Epithelial cell of esophagus (primary cell): ENCODE measurements at regions not wholly inside any gene's neighbourhood (a gene's known extent, or its start where the extent isn't known, plus 50 kb on each side); places are given as distances from the start of the nearest gene placed in this dataset.

ENCODE experiments used
- DNase-seq: peaks from one replicate; pipeline ENCODE4 v3.0.0; 2010; ENCODE audit warnings: low read depth
- H3K4me3 ChIP-seq: 2 replicates; pipeline ENCODE4 v1.5.1; 2011; ENCODE audit warnings: mild to moderate bottlenecking, low read length, control low read depth
- TF ChIP-seq, protein P1 (sequence below): IDR thresholded peaks from 2 replicates; pipeline ENCODE4 v1.5.1; 2011; ENCODE audit warnings: low read depth, mild to moderate bottlenecking, low read length, control low read depth, inconsistent platforms; ENCODE audit not compliant: insufficient read depth; ENCODE audit errors: missing control alignments

DNA sequence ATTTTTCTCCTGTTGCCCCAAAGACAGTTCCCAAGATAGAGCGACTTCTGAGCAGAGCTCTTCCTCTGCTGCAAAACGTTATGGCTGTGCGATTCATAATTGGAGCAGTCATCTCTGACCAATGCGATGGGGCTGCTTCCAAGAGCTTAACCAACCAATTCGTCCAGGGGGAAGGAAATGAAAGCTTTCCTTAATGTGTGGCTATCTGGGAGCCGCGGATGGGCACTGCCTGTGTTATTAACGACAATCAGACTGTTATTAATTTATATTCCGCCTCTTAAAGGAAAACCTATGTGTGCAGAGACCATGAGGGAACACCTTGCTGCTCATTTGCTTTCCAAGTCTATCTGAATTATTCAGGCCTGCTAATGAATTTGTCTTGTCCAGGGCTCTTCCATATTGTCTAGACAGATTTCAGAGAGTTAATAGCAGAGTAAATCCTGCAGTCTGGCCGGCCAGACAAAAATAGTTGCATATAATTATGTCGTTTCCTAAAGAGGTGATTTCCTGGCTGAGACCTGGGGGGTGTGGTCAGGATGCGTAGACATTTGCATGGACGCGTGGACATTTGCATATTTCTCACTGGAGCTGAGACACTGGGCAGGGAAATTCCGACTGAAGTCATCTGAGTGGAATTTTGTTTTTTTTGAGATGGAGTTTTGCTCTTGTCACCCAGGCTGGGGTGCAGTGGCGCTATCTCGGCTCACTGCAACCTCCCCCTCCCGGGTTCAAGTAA lies 135.4 kb downstream of the HMX1 start:
- H3K4me3 ChIP-seq, result no peak overlapping the region
- no peak for DNase-seq
- TF ChIP-seq, protein P1, sequence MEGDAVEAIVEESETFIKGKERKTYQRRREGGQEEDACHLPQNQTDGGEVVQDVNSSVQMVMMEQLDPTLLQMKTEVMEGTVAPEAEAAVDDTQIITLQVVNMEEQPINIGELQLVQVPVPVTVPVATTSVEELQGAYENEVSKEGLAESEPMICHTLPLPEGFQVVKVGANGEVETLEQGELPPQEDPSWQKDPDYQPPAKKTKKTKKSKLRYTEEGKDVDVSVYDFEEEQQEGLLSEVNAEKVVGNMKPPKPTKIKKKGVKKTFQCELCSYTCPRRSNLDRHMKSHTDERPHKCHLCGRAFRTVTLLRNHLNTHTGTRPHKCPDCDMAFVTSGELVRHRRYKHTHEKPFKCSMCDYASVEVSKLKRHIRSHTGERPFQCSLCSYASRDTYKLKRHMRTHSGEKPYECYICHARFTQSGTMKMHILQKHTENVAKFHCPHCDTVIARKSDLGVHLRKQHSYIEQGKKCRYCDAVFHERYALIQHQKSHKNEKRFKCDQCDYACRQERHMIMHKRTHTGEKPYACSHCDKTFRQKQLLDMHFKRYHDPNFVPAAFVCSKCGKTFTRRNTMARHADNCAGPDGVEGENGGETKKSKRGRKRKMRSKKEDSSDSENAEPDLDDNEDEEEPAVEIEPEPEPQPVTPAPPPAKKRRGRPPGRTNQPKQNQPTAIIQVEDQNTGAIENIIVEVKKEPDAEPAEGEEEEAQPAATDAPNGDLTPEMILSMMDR, result no peak

DNA sequence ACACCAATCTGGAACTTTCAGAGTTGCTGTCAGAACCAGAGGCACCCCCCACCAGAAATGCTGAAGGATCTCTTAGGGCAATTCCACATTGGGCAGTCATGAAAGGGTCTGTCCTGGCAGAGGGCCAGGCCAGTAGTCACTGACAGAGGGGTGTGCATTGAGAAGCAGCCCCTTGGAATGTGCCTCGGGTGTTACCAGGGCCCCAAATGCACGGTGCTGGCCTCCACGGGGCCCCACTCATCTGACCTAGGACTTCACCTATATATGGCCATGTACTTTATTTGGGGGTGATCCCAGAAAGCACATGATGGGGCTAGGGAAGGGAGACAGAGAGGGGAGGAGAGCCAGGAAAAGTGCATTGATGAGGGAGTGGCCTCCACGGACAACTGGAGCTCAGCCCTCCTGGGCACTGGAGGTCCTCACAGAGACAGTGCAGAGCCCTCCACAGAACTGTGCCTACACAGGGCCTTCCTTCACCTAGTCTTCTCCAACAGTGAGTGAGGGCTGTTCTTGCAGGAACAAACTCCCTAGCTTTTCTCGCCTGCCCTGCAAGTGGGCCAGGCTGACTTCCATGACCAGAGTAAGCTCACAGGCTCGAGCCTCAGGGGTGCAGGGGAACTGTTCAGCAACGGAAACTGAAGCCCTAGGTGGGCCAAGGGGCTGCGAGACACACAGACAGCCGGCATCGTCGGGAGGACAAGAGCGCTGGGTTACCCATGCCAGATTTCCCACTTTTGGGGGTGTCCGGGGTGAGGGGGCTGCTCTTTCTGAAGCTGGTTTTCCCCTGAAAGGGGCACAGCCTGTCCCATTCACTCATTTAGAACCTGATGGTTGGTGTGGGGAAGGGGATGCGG lies 136.2 kb downstream of the HMX1 start:
- TF ChIP-seq, protein P1, result no peak
- no peak overlapping the region for H3K4me3 ChIP-seq
- DNase-seq, result no peak

DNA sequence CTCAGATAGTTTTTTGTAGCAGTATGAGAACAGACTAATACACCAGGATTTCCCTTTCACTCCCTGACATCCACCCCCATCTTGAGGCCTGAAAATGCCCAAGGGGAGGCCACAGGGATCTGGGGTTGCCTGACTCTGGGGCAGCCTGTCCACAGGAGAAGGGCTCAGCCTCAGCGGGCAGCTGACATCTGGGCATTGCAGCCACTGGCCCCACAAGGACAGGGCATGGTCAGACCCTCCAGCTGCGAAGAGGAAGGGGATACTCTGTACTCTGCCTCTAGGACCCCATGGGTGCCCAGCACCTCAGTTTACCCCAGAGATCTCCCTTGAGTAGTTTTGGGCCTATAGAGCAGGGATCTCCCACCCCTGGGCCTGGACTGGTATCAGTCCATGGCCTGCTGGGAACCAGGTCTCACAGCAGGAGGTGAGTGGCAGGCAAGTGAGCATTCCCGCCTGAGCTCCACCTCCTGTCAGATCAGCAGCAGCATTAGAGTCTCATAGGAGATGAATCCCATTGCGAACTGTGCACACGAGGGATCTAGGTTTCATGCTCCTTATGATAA lies 138.9 kb downstream of the HMX1 start:
- TF ChIP-seq, protein P1, result no peak
- DNase-seq, result no peak
- H3K4me3 ChIP-seq, result no peak overlapping the region

DNA sequence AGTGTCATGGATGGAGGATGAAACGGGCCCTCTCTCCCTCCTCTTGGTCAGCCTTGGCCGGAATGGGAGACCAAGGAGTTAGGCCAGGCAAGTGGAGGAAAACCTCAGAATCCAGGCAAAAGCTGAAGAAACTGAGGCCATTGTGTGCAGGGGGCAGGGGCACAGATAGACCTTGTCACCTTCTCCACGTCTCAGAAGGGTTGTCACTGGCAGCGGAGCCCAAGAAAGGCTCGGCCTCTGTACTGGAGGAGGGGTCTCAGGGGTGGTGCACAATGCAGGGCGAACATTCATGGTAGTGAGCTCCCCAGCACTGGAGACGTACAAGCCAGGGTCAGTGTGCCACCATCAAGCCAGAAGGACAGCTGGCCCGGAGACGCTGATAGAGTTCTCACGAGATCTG lies 139.5 kb downstream of the CPZ start:
- DNase-seq, result no peak
- TF ChIP-seq, protein P1, result no peak
- no peak overlapping the region for H3K4me3 ChIP-seq

DNA sequence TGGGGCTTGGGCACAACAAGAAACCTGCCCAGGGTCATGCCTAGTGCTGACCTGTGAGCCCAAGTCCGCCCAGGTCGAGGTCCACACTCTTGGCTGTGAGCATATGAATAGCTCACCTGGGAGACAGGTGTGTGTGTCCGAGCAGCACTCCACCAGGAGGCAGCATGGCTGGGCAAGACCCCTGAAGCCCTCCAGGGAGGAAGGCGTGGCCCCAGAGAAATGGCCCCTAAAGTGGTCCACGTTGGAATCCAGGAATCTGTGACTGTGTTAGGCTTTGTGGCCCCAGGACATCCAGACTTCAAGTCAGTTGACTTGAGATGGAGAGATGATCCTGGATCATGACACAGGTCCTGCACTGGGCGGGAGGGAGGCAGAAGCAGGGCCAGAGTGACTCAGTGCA lies 138.8 kb downstream of the CPZ start:
- no peak overlapping the region for H3K4me3 ChIP-seq
- TF ChIP-seq, protein P1, result no peak
- no peak for DNase-seq

DNA sequence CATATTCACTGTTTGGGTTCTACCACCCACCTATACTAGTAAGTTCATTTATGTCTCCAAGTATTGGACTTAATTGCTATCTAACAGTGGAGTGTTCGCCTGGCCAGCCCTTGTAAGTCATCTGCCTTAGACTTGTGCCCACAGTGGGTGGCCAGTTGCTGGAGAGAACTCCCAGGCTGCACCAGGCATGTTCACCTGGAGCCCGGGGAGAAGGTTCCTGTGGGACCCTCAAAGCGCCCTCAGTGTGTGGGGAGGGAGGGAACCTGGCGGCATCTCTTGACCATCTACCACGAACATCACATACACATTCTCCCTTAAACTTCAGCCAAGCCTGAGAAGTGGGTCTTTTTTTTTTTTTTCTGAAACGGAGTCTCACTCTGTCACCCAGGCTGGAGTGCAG lies 138.1 kb downstream of the CPZ start:
- DNase-seq, result no peak
- TF ChIP-seq, protein P1, result no peak
- H3K4me3 ChIP-seq, result no peak overlapping the region
